Stimulated activated CD4-positive, alpha-beta T cell treated with anti-CD3 and anti-CD28 coated beads, Interleukin-15, amount 100 ng/mL, for 24 hours (primary cell): ENCODE measurements at regions not wholly inside any gene's neighbourhood (a gene's known extent, or its start where the extent isn't known, plus 50 kb on each side); places are given as distances from the start of the nearest gene placed in this dataset.
"Not testable (repeated sequence)": the region's sequence is repeated elsewhere in the genome, so short reads cannot be mapped to it uniquely, and the experiment has no call there.

Source experiments
- DNase-seq: peaks from one replicate; pipeline ENCODE4 v3.0.0-alpha.2; 2020

- no peak for DNase-seq
Observed at GRCh38 chr5:162811071-162811470, 626.3 kb upstream of the CCNG1 start.

- DNase-seq: no peak
Observed at GRCh38 chr5:162816816-162817215, 620.6 kb upstream of the CCNG1 start.

- no peak for DNase-seq
Observed at GRCh38 chr5:162817364-162817763, 620.0 kb upstream of the CCNG1 start.

- DNase-seq: not testable (repeated sequence)
Observed at GRCh38 chr5:162821664-162822063, 615.7 kb upstream of the CCNG1 start.

GRCh38 chr5:162824360-162824759 is 613.0 kb upstream of the CCNG1 start:
- no peak for DNase-seq

- no peak for DNase-seq
Observed at GRCh38 chr5:162837155-162837554, 600.2 kb upstream of the CCNG1 start.

- no peak for DNase-seq
Observed at GRCh38 chr5:162842727-162843126, 594.7 kb upstream of the CCNG1 start.

GRCh38 chr5:162852134-162852533 is 585.3 kb upstream of the CCNG1 start:
- no peak for DNase-seq

- DNase-seq: no peak
Observed at GRCh38 chr5:162858770-162859169, 578.6 kb upstream of the CCNG1 start.

- no peak for DNase-seq
Observed at GRCh38 chr5:162870966-162871365, 566.4 kb upstream of the CCNG1 start.

- DNase-seq: no peak
Observed at GRCh38 chr5:162882629-162883028, 554.8 kb upstream of the CCNG1 start.

GRCh38 chr5:162886717-162887116 is 550.7 kb upstream of the CCNG1 start:
- DNase-seq: no peak

- no peak for DNase-seq
Observed at GRCh38 chr5:162888268-162888667, 549.1 kb upstream of the CCNG1 start.

GRCh38 chr5:162911873-162912272 is 525.5 kb upstream of the CCNG1 start:
- DNase-seq: no peak

GRCh38 chr5:162916368-162916767 is 521.0 kb upstream of the CCNG1 start:
- no peak for DNase-seq

- no peak for DNase-seq
Observed at GRCh38 chr5:162929104-162929503, 508.3 kb upstream of the CCNG1 start.

- no peak for DNase-seq
Observed at GRCh38 chr5:162931501-162931900, 505.9 kb upstream of the CCNG1 start.

GRCh38 chr5:162939991-162940390 is 497.4 kb upstream of the CCNG1 start:
- DNase-seq: no peak

GRCh38 chr5:162948677-162949076 is 488.7 kb upstream of the CCNG1 start:
- DNase-seq: no peak

- no peak for DNase-seq
Observed at GRCh38 chr5:162956570-162956969, 480.8 kb upstream of the CCNG1 start.

- not testable (repeated sequence) for DNase-seq
Observed at GRCh38 chr5:162964144-162964543, 473.3 kb upstream of the CCNG1 start.

GRCh38 chr5:162990063-162990462 is 447.3 kb upstream of the CCNG1 start:
- no peak for DNase-seq

GRCh38 chr5:162990856-162991497 is 446.4 kb upstream of the CCNG1 start:
- no peak for DNase-seq

GRCh38 chr5:162995568-162995967 is 441.8 kb upstream of the CCNG1 start:
- DNase-seq: no peak

GRCh38 chr5:162996053-162996452 is 441.3 kb upstream of the CCNG1 start:
- no peak for DNase-seq

- no peak for DNase-seq
Observed at GRCh38 chr5:163005949-163006348, 431.4 kb upstream of the CCNG1 start.
